ELF-1 (cell line): ENCODE measurements at regions not wholly inside any gene's neighbourhood (a gene's known extent, or its start where the extent isn't known, plus 50 kb on each side); places are given as distances from the start of the nearest gene placed in this dataset.
"Not testable (repeated sequence)": the region's sequence is repeated elsewhere in the genome, so short reads cannot be mapped to it uniquely, and the experiment has no call there.

Source experiments
- DNase-seq: peaks from one replicate; pipeline ENCODE4 v3.0.0-alpha.2; 2016; ENCODE audit warnings: low read depth, low spot score

- no peak for DNase-seq
These were observed 52.3 kb upstream of the COL5A2 start for GRCh38 chr2:189231719-189232323.

DNA sequence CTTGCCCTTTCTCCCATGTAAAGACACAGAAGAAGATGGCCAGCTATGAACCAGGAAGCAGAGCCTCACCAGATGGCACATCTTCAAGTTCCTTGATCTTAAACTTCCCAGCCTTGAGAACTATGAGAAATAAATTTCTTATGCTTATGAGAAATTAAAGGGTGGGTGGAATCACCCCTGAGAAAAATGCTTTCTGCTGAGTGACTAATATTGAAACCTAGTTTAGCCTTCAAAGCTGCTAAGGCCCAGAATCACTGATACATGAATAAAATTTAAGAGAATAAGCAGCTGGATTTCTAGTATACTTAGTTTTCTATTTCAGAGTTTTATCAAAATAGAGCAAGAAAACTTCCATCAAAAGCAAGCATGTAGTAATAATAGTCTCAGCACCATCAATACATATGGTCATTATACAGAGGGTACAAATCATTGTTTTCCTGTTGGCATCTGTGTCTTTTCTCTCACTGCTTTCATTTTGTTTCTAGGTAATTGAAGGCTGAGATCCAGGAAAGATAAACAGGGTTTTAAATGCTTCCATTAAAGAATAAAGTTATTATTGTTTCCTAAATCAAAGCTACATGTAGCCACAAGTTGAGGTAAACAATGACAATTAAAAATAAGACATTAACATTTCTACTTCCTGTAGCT, 53.3 kb upstream of the COL5A2 start:
- no peak for DNase-seq

DNA sequence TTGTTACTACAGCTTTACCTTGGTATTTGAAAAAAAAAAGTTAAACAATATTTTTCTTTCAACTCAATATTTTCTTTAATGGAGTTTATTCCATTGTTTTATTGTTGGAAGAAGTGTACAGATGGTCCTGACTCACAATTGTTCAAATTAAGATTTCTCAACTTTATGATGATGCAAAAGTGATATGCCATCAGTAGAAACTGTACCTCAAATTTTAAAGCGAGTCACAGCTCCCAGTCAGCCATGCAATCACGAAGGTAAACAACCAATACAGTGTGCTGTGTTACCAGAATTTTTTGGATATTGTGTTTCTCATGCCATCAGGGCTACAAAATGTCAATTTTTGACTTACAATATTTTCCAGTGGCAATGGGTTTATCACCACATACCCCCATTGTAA, 54.0 kb upstream of the COL5A2 start:
- no peak for DNase-seq

DNA sequence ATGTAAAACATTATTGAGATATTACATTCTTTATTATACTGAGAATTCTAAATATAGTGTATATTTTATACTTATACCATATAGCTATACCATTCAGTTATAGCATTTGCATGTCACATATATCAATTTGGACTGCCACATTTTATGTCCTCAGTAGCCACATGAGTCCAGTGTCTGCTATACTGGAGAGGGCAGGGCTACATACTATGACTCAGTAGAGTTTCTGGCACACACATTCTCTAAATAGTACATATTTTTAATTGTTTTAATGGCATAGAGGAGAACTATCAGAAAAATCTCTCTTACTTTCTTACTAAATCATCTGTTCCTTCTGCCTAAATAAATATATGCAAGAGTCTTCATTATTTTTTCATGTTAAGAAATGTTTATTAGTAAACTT, 55.4 kb upstream of the COL5A2 start:
- DNase-seq = no peak

- no peak for DNase-seq
These were observed 56.5 kb upstream of the COL5A2 start for GRCh38 chr2:189236066-189236465.

DNA sequence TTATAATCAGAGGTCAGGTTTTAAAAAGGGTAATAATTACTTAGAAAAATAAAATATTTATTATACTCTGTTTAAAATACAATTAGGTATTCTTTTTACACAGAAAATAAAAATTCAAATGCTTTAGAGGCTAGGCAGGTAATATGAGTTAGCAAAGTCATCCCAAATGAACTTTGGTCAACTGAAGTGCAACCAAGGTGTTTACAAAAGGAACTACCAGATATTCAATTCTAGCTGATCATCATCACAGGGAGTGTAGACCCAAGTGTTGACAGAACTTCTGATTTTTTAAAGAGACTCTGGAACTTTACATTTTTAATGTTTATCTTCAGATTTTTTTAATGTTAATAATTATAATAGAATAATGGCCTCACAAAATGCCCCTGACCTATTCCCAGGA, 59.3 kb upstream of the COL5A2 start:
- DNase-seq = no peak

GRCh38 chr2:189243843-189244242, 64.3 kb upstream of the COL5A2 start:
- DNase-seq = not testable (repeated sequence)

- no peak for DNase-seq
These were observed 67.7 kb upstream of the COL5A2 start for GRCh38 chr2:189247276-189247675.

DNA sequence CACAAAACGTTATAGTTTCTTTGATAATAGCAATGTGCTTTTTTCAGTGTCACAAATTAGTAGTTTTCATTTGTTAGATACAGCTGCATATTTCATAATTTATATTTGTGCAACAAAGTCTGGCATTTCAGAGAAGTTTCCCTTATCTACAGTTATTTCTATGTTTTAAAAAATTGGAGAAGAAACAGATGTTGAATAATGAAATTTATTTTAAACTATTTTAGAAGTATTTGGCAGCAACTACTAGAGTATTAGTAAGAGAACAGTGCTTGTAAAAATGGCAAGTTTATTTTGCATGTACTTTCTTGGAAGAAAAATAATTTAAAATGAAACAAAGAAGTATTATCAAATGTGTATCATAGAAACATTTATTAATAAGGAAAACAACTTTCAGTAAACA, 68.6 kb upstream of the COL5A2 start:
- DNase-seq = no peak

DNA sequence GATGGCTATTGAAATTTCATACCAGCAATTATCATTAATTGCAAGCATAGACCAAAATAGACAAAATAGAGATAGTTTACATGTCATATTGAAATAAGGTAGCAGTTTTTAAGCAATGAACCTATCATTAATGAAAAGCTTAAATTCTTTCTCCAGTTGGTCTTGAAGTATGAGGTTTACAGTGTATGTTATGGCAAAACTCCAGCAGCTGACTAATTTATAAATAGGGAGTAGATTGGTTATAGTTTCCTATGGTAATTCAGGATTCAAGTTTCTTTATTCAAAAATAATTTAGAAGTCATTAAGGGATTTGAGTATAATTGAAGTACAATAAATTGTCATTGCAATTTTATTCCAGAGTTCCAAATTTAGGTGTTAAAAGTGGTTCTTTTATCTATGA, 69.6 kb upstream of the COL5A2 start:
- no peak for DNase-seq

DNA sequence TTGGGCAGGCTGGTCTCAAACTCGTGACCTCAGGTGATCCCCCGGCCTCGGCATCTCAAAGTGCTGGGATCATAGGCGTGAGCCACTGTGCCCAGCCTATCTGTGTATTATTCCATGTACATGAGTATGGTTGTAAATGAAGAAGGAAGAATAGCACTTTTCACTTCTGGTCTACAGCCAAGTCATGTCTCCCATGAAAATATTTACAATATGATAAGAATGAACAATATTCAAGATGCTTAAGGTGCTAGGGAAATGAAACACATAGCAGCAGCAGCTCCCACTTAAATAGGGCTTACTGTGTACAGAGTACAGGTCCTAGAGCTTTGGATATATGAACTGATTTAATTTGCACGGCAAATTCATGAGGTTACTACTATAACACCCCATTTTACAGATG, 70.3 kb upstream of the COL5A2 start:
- DNase-seq = no peak

DNA sequence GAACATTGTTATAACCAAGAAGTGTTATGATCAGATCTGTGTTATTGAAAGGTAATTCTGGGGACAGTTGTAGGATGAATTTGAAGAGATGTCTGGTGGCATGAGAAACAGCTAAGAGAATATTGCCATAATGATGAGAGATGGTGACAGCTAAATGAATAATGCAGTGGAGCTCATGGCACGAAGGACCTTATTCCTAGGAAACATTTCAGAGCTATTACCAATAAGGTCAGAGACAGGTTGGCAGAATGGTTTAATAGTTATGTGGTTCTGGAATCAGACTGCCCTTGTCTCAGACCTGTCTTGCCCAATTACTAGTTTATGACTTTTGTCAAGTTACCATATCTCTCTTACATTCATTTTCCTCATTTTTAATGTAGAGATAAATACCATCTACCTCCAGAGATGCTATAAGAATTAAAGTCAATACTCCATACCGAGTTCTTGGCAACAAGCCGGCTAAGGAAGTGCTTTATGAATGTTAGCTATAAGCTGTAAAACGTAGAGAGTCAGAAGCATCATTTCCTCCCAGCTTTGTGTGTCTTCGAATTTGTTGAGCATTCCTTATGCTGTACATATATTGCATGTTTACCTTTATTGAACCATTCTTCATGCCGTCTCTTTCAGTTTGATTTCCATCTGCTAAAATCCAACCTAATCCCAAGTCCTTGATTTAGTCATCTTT, 73.6 kb upstream of the COL5A2 start:
- DNase-seq = no peak

DNA sequence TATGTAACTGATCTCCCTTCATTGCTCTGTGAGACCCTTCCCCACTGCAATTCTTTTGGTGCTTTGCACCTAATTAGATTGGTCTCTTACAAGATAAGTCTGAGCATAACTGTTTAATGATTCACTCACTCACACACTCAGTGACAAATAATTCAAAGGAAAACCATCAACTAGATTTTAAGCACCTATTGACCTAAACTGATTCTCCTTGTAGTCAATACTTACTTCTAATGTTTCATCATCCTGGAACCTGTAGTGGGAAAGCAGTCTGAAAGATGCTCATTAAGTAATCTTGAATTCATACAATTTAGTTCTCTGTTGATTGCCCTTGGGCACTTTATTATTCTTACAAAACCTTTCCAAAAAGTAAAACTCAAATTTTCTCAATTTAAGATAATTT, 74.3 kb upstream of the COL5A2 start:
- DNase-seq = no peak

- DNase-seq = no peak
These were observed 74.8 kb upstream of the COL5A2 start for GRCh38 chr2:189254268-189254883.

GRCh38 chr2:189255711-189256110, 76.2 kb upstream of the COL5A2 start:
- no peak for DNase-seq

DNA sequence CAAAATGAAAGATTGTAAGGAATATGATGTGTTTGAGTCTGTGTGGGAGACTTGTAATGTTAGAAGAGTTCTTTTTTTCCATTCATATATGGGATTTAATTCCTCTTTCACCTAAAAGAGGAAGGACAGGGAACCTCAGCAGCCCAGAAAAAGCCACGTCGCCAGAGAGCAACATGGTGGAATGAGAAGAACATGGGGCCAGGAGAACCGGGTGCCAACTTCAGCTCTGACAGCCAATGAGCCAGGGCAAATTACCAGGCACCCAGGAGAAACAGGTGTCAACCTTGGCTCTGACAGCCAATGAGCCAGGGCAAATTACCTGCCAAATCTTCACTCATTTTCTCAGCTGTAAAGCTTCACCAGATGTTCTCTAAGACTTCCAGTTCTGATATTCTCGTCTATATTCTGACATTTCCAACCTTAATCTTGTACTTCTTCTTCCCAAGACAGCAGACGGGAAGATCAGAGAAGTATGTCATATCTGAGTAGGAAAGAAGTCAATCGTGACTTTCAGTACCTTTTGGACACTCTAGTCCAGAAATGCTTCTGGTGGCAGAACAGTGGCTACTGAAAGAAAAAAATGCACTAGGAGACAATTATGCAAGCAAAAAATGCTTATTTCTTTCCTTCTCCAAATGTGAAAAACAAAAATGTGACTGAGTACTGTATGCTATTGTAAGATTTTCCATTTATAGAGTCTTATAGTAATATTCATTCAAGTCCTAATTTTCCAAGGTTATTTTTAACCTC, 79.2 kb upstream of the COL5A2 start:
- DNase-seq = no peak

GRCh38 chr2:189260361-189260814, 80.8 kb upstream of the COL5A2 start:
- DNase-seq = no peak

- no peak for DNase-seq
These were observed 81.9 kb upstream of the COL5A2 start for GRCh38 chr2:189261431-189261841.

DNA sequence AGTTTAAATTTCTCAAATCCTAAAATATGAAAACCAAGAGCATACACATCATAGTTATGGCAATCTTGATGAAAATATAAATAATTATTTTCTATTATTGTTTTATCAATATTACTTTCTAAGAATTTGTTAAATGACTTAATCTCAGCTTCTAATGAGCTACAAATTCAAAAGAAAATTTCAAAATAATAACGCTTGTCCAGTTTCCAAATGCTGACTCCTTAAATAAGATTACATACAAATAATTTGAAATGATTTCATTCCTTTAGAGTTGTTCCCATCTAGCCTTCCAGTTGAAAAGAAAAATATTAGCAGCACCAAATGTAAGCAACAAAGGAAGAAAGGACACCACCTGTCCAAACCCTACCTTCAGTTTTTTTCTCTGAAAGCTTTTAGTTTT, 82.4 kb upstream of the COL5A2 start:
- DNase-seq = no peak

DNA sequence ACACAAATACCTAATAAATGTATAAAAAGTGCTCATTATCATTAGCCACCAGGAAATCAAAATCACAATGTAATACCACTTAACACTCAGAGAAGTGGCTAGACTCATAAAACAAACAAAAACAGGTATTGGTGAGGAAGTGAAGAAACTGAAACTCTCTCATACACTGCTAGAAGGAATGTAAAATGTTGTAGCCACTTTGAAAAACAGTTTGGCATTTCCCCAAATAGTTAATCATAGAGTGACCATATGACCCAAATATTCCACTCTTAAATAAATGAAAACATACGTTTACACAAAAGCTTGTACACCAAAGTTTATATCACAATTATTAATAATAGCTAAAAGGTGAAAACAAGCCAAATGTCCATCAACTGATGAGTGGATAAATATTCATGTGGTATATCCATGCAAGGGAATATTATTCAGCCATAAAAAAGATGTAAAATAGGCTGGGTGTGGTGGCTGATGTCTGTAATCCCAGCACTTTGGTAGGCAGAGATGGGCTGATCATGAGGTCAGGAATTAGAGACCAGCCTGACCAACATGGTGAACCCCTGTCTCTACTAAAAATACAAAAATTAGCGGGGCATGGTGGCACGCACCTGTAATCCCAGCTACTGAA, 86.2 kb upstream of the COL5A2 start:
- DNase-seq = no peak

DNA sequence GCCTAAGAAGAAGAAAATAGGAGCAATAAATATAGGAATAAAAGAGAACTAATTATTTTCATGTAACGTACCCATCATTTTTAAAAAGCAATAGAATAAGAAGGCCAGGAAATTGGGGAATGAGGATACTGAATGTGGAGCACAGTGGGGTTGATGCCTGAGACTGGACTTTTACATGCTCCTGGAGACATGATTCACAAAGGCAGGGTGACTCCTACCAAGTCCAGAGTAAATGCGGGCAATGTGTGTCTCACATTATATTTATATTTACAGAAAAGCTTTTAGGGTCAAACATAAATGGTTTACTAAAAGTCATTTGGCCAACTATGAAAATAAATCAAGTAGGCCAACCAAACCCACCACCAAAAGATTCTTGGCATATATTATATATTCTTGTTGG, 87.9 kb upstream of the COL5A2 start:
- no peak for DNase-seq
